Upper lobe of left lung (tissue), 4 donors: ENCODE measurements at regions not wholly inside any gene's neighbourhood (a gene's known extent, or its start where the extent isn't known, plus 50 kb on each side); places are given as distances from the start of the nearest gene placed in this dataset.

Experiments
- CTCF ChIP-seq, 6 experiments: fragments of 450-650 bp in 4 of 6; fragments of 200-600 bp in 2 of 6; sonication (generic) in 2 of 6; IDR thresholded peaks; one replicate each; pipeline ENCODE4 v1.5.1; 2016 to 2019; ENCODE audit warnings: antibody characterized with exemption in 6 of 6
- EP300 ChIP-seq, 4 donors: sonication (generic); formaldehyde crosslinking; IDR thresholded peaks; one replicate each; pipeline ENCODE4 v1.5.1; 2017; ENCODE audit warnings: antibody characterized with exemption in 4 of 4, control low read depth in 2 of 4
- POLR2A ChIP-seq, 4 donors: fragments of 450-650 bp; IDR thresholded peaks; one replicate each; pipeline ENCODE4 v1.5.1; 2016 to 2017; ENCODE audit warnings: antibody characterized with exemption in 4 of 4, mild to moderate bottlenecking in 2 of 4
- POLR2AphosphoS5 ChIP-seq, 2 donors: sonication (generic); formaldehyde crosslinking; IDR thresholded peaks; one replicate each; pipeline ENCODE4 v1.5.1; 2017; ENCODE audit warnings: antibody characterized with exemption in 2 of 2

DNA sequence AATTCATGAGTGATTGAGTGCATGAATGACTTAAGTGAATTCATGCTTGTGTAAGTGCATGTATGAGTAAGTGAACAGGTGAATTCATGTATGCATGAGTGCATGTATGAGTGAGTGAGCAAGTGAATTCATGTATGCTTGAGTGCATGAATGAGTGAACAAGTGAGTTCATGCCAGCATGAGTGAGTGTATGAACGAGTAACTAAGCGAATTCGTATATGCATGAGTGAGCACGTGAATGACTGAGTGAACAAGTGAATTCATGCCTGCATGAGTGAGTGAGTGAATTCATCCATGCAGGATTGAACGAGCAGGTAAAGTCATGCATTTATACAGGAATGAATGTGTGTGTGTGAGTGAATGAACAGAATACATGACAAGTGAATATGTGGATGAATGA is 278.5 kb upstream of the USP9Y start:
- TF ChIP-seq CTCF (IDR thresholded peaks at IDR 0.05) = no peak
- no peak for TF ChIP-seq POLR2A (IDR thresholded peaks at IDR 0.05)
- no peak for TF ChIP-seq EP300 (IDR thresholded peaks at IDR 0.05)
- no peak for TF ChIP-seq POLR2AphosphoS5 (IDR thresholded peaks at IDR 0.05)
